SK-N-SH treated with all-trans-retinoic acid at 6 μM for 48 hours (cell line): ENCODE measurements at regions not wholly inside any gene's neighbourhood (a gene's known extent, or its start where the extent isn't known, plus 50 kb on each side); places are given as distances from the start of the nearest gene placed in this dataset.

Source experiments
- ARNTL ChIP-seq: fragments of 450-650 bp; formaldehyde crosslinking; IDR thresholded peaks from 2 replicates; pipeline ENCODE4 v1.5.0; 2020; ENCODE audit warnings: low read depth, mild to moderate bottlenecking, moderate library complexity, borderline replicate concordance
- PATZ1 ChIP-seq: fragments of 250-450 bp; sonication (Bioruptor Pico); IDR thresholded peaks from 2 replicates; pipeline ENCODE4 v1.8.0; 2020; ENCODE audit warnings: mild to moderate bottlenecking, moderate library complexity, borderline replicate concordance
- PPARA ChIP-seq: fragments of 250-450 bp; sonication (Bioruptor Pico); IDR thresholded peaks from 2 replicates; pipeline ENCODE4 v1.5.0; 2020; ENCODE audit warnings: mild to moderate bottlenecking, borderline replicate concordance
- RARB ChIP-seq: fragments of 250-450 bp; sonication (Bioruptor Pico); IDR thresholded peaks from 2 replicates; pipeline ENCODE4 v1.8.0; 2021; ENCODE audit warnings: mild to moderate bottlenecking, moderate library complexity
- TOX ChIP-seq: fragments of 250-450 bp; sonication (Bioruptor Pico); IDR thresholded peaks from 2 replicates; pipeline ENCODE4 v1.8.0; 2021; ENCODE audit warnings: mild to moderate bottlenecking, moderate library complexity, borderline replicate concordance
- ZFP30 ChIP-seq: fragments of 450-650 bp; formaldehyde crosslinking; IDR thresholded peaks from 2 replicates; pipeline ENCODE4 v1.5.0; 2022; ENCODE audit warnings: mild to moderate bottlenecking, moderate library complexity
- TF ChIP-seq, protein P1 (sequence below): fragments of 250-450 bp; sonication (Bioruptor Pico); IDR thresholded peaks from 2 replicates; pipeline ENCODE4 v1.5.1; 2021; ENCODE audit warnings: mild to moderate bottlenecking, moderate library complexity

- no peak for TF ChIP-seq RARB (CRISPR knock-in tag)
- TF ChIP-seq ZFP30: no peak
- TF ChIP-seq ARNTL (CRISPR knock-in tag): no peak
- TF ChIP-seq, protein P1, sequence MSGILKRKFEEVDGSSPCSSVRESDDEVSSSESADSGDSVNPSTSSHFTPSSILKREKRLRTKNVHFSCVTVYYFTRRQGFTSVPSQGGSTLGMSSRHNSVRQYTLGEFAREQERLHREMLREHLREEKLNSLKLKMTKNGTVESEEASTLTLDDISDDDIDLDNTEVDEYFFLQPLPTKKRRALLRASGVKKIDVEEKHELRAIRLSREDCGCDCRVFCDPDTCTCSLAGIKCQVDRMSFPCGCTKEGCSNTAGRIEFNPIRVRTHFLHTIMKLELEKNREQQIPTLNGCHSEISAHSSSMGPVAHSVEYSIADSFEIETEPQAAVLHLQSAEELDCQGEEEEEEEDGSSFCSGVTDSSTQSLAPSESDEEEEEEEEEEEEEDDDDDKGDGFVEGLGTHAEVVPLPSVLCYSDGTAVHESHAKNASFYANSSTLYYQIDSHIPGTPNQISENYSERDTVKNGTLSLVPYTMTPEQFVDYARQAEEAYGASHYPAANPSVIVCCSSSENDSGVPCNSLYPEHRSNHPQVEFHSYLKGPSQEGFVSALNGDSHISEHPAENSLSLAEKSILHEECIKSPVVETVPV (CRISPR knock-in tag): no peak
- no peak for TF ChIP-seq PPARA (CRISPR knock-in tag)
- TF ChIP-seq TOX (CRISPR knock-in tag): no peak
- no peak for TF ChIP-seq PATZ1 (CRISPR knock-in tag)
Observed at GRCh38 chr4:53734182-53734581, 142.9 kb upstream of the LNX1 start.
